ENCODE measurements at regions not wholly inside any gene's neighbourhood (a gene's known extent, or its start where the extent isn't known, plus 50 kb on each side); places are given as distances from the start of the nearest gene placed in this dataset.

DNA sequence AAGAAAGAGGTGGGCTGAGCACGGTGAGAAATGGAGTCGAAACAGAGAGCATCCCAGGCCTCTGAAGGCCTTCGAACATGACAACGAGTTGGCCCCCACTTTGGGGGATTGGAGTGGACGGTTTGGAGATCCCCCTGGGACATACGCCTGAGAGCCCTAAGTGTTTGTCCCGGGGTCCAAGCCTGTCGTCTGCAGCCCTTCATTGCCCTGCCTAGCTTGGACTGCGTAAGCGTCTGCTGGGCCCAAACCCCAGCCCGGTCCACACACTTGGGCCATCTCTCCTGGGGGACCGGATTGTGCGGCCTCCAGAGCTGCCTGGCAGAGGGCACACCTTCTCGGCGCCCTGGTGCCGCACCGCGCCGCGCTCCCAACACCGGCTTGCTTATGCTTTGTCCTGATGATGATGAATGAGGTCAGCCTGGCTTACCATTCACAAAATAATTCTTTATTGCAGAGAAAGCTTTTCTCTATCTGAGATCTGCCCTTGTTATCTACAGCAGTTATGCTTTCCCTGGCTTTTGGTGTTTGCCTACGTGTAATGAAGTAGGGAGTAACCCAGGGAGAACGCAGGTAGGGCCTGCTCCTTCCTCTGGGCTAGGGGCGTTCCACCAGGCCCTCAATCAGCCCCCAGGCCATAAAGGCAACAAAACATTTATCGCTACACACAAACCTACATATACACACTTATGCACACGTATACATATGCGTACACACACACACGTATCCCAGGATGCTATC is 85.9 kb upstream of the PPARA start:
- TF ChIP-seq EZH2 (IDR thresholded peaks at IDR 0.05; ENCODE audit: borderline replicate concordance, low read length), result no peak
- TF ChIP-seq, protein P1, sequence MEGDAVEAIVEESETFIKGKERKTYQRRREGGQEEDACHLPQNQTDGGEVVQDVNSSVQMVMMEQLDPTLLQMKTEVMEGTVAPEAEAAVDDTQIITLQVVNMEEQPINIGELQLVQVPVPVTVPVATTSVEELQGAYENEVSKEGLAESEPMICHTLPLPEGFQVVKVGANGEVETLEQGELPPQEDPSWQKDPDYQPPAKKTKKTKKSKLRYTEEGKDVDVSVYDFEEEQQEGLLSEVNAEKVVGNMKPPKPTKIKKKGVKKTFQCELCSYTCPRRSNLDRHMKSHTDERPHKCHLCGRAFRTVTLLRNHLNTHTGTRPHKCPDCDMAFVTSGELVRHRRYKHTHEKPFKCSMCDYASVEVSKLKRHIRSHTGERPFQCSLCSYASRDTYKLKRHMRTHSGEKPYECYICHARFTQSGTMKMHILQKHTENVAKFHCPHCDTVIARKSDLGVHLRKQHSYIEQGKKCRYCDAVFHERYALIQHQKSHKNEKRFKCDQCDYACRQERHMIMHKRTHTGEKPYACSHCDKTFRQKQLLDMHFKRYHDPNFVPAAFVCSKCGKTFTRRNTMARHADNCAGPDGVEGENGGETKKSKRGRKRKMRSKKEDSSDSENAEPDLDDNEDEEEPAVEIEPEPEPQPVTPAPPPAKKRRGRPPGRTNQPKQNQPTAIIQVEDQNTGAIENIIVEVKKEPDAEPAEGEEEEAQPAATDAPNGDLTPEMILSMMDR (IDR thresholded peaks at IDR 0.05; ENCODE audit: low read length), result no peak

All from OCI-LY1 (cell line).